Activated T-cell treated with anti-CD3 and anti-CD28 coated beads, Interleukin-2, amount 50 U/mL, for 72 hours (primary cell): ENCODE measurements at regions not wholly inside any gene's neighbourhood (a gene's known extent, or its start where the extent isn't known, plus 50 kb on each side); places are given as distances from the start of the nearest gene placed in this dataset.

Experiments used
- ATAC-seq, 2 donors: fragments of 150-1000 bp; cut with Tn5 transposase; replicated peaks in 1 of 2; 2 replicates each; pipeline ENCODE4 v1.10.0; 2021; ENCODE audit warnings: moderate library complexity in 2 of 2, mild to moderate bottlenecking in 1 of 2
- DNase-seq, 2 donors: peaks; one replicate each; pipeline ENCODE4 v3.0.0; 2021 to 2022; ENCODE audit warnings: mixed read lengths in 1 of 2
- H3K27ac Mint-ChIP-seq: one replicate; pipeline ENCODE4 v1.8.0; 2022; ENCODE audit warnings: mild to moderate bottlenecking, moderate library complexity, mixed read lengths
- H3K27me3 Mint-ChIP-seq: one replicate; pipeline ENCODE4 v1.8.0; 2022; ENCODE audit warnings: low read depth, mixed read lengths
- H3K36me3 Mint-ChIP-seq, 2 donors: one replicate each; pipeline ENCODE4 v1.8.0; 2022; ENCODE audit warnings: mixed read lengths in 2 of 2, mild to moderate bottlenecking in 1 of 2; ENCODE audit not compliant: insufficient read depth in 2 of 2
- H3K4me1 Mint-ChIP-seq: one replicate; pipeline ENCODE4 v1.8.0; 2022; ENCODE audit warnings: low read depth, mixed read lengths
- H3K4me3 Mint-ChIP-seq, 2 donors: one replicate each; pipeline ENCODE4 v1.8.0; 2022; ENCODE audit warnings: mild to moderate bottlenecking in 2 of 2, mixed read lengths in 2 of 2, moderate library complexity in 2 of 2
- H3K9me3 Mint-ChIP-seq, 2 donors: one replicate each; pipeline ENCODE4 v1.8.0; 2022; ENCODE audit warnings: mixed read lengths in 2 of 2

DNA sequence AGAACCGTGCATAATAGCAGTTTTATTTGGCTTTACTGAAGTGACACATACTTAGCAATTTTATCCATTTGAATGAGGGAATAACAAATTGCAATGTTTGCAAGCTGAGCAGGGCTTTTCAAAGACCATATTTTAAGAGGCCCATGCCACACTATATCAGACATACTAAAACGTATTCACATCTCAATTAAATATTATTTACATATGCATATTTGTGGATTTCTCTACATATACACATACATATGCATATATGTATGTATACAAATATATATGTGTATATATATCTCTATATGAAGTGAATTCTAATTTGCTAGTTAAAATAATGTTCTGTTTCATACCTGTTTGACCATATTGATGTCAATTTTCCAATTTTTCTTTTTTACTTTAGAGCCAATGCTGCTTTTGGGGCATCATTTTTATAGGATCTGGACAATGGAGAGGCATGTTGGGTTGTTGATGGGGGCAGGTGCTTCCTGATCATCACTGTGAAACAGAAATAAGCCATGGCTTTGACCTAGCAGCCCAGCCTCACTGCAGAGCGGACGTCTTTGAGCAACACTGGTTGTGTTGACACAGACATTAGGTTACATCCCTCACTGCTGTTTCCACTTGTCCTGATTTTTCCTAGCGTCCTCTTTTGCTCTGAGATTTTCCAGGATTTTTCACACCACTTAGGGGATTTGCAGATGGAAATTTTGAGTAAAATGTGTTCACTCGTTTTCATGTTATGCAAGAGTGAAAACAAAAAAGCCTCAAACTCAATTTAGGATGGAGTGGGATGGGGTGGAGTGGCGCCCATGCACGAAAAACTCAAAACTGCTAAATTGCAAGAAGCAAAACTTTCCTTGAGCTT, 56.9 kb downstream of the RDH14 start:
- DNase-seq (no peak), ATAC-seq (no peak)
- no peak overlapping the region for H3K27ac Mint-ChIP-seq
- no peaks in the 10 kb centered on the region for H3K9me3 Mint-ChIP-seq
- no peak overlapping the region for H3K4me3 Mint-ChIP-seq
- H3K36me3 Mint-ChIP-seq, result no peaks in the 10 kb centered on the region
- no peaks in the 10 kb centered on the region for H3K4me1 Mint-ChIP-seq
- H3K27me3 Mint-ChIP-seq, result peaks cover 18% of the 10 kb centered on the region

DNA sequence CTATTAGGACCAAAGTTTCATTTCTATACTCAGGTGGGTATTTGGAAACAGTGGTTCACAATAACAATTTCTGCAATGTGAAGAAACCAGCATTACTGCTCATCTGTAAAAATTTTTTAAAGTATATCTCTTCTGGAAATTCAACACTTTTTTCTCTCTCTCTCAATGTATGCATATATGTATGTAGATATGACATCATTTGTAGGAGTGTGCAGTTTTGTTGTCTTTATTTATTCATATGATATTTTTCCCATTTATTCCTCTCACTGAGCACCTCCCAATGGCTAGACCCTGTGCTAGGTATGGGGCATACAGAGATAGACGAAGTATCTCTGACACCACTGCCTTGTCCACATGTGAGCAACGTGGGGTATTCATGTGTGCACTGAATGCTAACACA, 58.3 kb downstream of the RDH14 start:
- Mint-ChIP-seq H3K9me3 (no peaks in the 10 kb centered on the region), H3K27me3 (peaks cover 10% of the 10 kb centered on the region), H3K27ac (no peak overlapping the region), H3K4me1 (no peaks in the 10 kb centered on the region), H3K36me3 (no peaks in the 10 kb centered on the region), H3K4me3 (no peak overlapping the region)
- no peak for ATAC-seq
- DNase-seq, result no peak

GRCh38 chr2:18501729-18502128, 58.7 kb downstream of the RDH14 start:
- Mint-ChIP-seq H3K27ac (no peak overlapping the region), H3K9me3 (no peaks in the 10 kb centered on the region), H3K4me1 (no peaks in the 10 kb centered on the region), H3K4me3 (no peak overlapping the region), H3K36me3 (no peaks in the 10 kb centered on the region), H3K27me3 (peaks cover 12% of the 10 kb centered on the region)
- no peak for DNase-seq
- ATAC-seq, result no peak

- no peak for DNase-seq
- Mint-ChIP-seq H3K27ac (no peak overlapping the region), H3K27me3 (peaks cover 16% of the 10 kb centered on the region), H3K36me3 (no peaks in the 10 kb centered on the region), H3K4me1 (no peaks in the 10 kb centered on the region), H3K9me3 (no peaks in the 10 kb centered on the region), H3K4me3 (no peak overlapping the region)
- no peak for ATAC-seq
These were observed 59.3 kb downstream of the RDH14 start for GRCh38 chr2:18501156-18501555.

- ATAC-seq (no peak), DNase-seq (no peak)
- H3K4me1 Mint-ChIP-seq, result no peaks in the 10 kb centered on the region
- H3K27ac Mint-ChIP-seq, result no peak overlapping the region
- no peaks in the 10 kb centered on the region for H3K36me3 Mint-ChIP-seq
- H3K9me3 Mint-ChIP-seq, result no peaks in the 10 kb centered on the region
- no peak overlapping the region for H3K4me3 Mint-ChIP-seq
- H3K27me3 Mint-ChIP-seq, result peaks cover 8% of the 10 kb centered on the region
These were observed 60.1 kb downstream of the RDH14 start for GRCh38 chr2:18500333-18500732.

- ATAC-seq (no peak), DNase-seq (no peak)
- Mint-ChIP-seq H3K27me3 (peaks cover 19% of the 10 kb centered on the region), H3K9me3 (no peaks in the 10 kb centered on the region), H3K4me3 (no peak overlapping the region), H3K4me1 (no peaks in the 10 kb centered on the region), H3K36me3 (no peaks in the 10 kb centered on the region), H3K27ac (no peak overlapping the region)
These were observed 61.9 kb downstream of the RDH14 start for GRCh38 chr2:18498531-18498930.

- Mint-ChIP-seq H3K27ac (no peak overlapping the region), H3K27me3 (peaks cover 35% of the 10 kb centered on the region), H3K9me3 (no peaks in the 10 kb centered on the region), H3K4me1 (no peaks in the 10 kb centered on the region), H3K4me3 (no peak overlapping the region), H3K36me3 (no peaks in the 10 kb centered on the region)
- DNase-seq (no peak), ATAC-seq (no peak)
These were observed 63.9 kb downstream of the RDH14 start for GRCh38 chr2:18496516-18496915.

GRCh38 chr2:18495058-18495457, 65.4 kb downstream of the RDH14 start:
- DNase-seq (no peak), ATAC-seq (no peak)
- Mint-ChIP-seq H3K36me3 (no peaks in the 10 kb centered on the region), H3K27ac (no peak overlapping the region), H3K9me3 (no peaks in the 10 kb centered on the region), H3K27me3 (peaks cover 41% of the 10 kb centered on the region), H3K4me1 (no peaks in the 10 kb centered on the region), H3K4me3 (no peak overlapping the region)

DNA sequence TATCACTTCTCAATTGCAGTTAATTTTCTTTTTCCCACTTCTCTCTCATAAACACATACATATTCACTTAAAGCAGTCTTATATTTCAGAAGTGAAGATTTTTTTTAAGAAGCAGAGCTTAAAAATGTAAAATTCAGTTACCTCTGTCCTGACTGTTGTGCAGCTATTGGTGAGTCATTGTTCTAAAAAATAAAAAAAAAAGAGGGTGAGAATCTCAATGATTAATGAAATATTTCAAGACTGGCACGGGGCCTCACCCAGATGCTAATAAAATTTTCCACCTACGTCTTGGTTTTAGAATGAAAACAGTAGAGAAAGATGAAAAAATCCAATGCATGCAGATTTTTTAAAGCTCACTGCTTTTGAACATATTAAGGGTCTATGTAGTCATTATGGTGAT, 67.7 kb downstream of the RDH14 start:
- Mint-ChIP-seq H3K36me3 (no peaks in the 10 kb centered on the region), H3K4me1 (no peaks in the 10 kb centered on the region), H3K9me3 (no peaks in the 10 kb centered on the region), H3K27ac (no peak overlapping the region), H3K4me3 (no peak overlapping the region), H3K27me3 (peaks cover 41% of the 10 kb centered on the region)
- ATAC-seq (no peak), DNase-seq (no peak)

GRCh38 chr2:18491577-18491976, 68.9 kb downstream of the RDH14 start:
- Mint-ChIP-seq H3K9me3 (no peaks in the 10 kb centered on the region), H3K27ac (no peak overlapping the region), H3K4me3 (no peak overlapping the region), H3K27me3 (peaks cover 36% of the 10 kb centered on the region), H3K36me3 (no peaks in the 10 kb centered on the region), H3K4me1 (no peaks in the 10 kb centered on the region)
- DNase-seq (no peak), ATAC-seq (no peak)

DNA sequence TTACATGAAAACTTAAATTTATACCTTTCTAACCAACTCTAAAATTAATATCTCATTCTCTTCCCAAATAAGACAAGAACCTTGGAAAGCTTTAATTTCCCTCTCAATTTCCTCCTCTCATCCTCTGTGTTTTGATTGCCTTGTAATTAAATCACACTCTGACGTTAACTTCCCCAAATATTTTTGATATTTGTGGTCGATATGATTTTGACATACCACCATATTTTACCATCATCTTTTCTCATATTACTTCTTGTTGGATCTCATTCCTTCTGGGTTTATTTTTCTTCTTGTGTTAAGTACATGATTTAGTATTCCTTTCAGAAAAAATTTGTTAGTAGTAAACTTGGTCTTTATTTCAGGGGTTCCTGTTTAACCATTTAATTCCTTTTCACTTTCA, 69.6 kb downstream of the RDH14 start:
- no peak for ATAC-seq
- Mint-ChIP-seq H3K27me3 (peaks cover 33% of the 10 kb centered on the region), H3K9me3 (no peaks in the 10 kb centered on the region), H3K27ac (no peak overlapping the region), H3K36me3 (no peaks in the 10 kb centered on the region), H3K4me1 (no peaks in the 10 kb centered on the region), H3K4me3 (no peak overlapping the region)
- DNase-seq, result no peak

GRCh38 chr2:18487106-18487913, 73.1 kb downstream of the RDH14 start:
- Mint-ChIP-seq H3K4me1 (no peaks in the 10 kb centered on the region), H3K27me3 (peaks cover 22% of the 10 kb centered on the region), H3K4me3 (no peak overlapping the region), H3K9me3 (no peaks in the 10 kb centered on the region), H3K27ac (no peak overlapping the region), H3K36me3 (no peaks in the 10 kb centered on the region)
- ATAC-seq (no peak), DNase-seq (no peak)

- H3K27ac Mint-ChIP-seq, result no peak overlapping the region
- H3K4me1 Mint-ChIP-seq, result no peaks in the 10 kb centered on the region
- ATAC-seq (no peak), DNase-seq (no peak)
- no peaks in the 10 kb centered on the region for H3K36me3 Mint-ChIP-seq
- H3K27me3 Mint-ChIP-seq, result peaks cover 8% of the 10 kb centered on the region
- no peak overlapping the region for H3K4me3 Mint-ChIP-seq
- H3K9me3 Mint-ChIP-seq, result no peaks in the 10 kb centered on the region
These were observed 75.8 kb downstream of the RDH14 start for GRCh38 chr2:18484625-18485024.
